H1 (cell line): ENCODE measurements at regions not wholly inside any gene's neighbourhood (a gene's known extent, or its start where the extent isn't known, plus 50 kb on each side); places are given as distances from the start of the nearest gene placed in this dataset.

Source experiments
- BCL11A ChIP-seq, 2 experiments: IDR thresholded peaks; one replicate each; pipeline ENCODE4 v1.6.1; 2011; ENCODE audit warnings: low read depth in 2 of 2, low read length in 2 of 2, mild to moderate bottlenecking in 2 of 2

DNA sequence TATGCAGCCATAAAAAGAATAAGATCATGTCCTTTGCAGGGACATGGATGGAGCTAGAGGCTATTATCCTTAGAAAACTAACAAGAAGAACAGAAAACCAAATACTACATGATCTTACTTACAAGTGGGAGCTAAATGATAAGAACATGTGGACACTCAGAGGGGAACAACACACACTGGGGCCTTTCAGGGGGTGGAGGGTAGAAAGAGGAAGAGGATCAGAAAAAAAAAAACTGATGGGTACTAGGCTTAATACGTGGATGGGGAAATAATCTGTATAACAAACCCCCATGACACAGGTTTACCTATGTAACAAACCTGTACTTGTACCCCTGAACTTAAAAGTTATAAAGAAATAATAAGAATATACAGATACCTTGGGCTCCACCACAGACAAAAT, 514.2 kb downstream of the ARL4A start (continued):
- TF ChIP-seq BCL11A (IDR thresholded peaks at IDR 0.05; ENCODE audit: low read depth in 2 of 2, low read length in 2 of 2) = no peak
